CD4-positive, alpha-beta T cell treated with Interferon alpha-2 for 1 hour (primary cell): ENCODE measurements at regions not wholly inside any gene's neighbourhood (a gene's known extent, or its start where the extent isn't known, plus 50 kb on each side); places are given as distances from the start of the nearest gene placed in this dataset.
A peak's percentile ranks its signal among the peaks of the same experiment; 100 is the strongest.

Source experiments
- DNase-seq, 2 donors: peaks; one replicate each; pipeline ENCODE4 v3.0.0-alpha.2; 2020 to 2022

DNA sequence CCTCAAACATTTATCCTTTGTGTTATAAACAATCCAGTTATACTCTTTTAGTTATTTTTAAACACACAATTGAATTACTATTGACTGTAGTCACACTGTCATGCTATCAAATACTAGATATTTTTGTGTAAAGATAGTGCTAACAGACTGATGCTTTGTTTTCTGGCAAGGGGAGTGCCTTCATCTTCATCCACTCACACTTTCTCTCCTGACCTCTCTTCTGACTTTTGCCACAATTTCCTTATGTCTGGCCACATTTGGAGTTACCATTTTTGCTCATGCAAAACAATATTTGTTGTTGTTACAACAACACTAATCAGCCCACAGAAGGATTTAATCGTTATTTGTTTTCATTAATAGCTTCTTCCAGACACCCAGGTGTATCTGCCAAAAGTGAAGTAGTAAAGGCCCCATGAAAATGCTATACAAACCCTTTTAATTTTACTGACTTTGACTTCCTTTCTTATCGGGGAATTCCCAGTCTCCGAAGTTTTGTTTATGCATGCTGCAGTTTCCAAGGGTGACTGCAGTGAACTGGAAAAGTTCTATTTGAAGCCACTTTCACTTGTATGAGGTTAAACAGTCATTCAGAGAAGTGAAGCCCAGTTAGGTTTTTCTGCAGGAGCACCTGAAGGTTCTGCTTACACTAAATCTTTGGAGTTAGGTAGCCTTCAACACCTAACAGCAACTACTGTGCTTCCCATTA is 66.1 kb upstream of the FRY start:
- DNase-seq, result peak in 1 of 2 donors; percentile 18

DNA sequence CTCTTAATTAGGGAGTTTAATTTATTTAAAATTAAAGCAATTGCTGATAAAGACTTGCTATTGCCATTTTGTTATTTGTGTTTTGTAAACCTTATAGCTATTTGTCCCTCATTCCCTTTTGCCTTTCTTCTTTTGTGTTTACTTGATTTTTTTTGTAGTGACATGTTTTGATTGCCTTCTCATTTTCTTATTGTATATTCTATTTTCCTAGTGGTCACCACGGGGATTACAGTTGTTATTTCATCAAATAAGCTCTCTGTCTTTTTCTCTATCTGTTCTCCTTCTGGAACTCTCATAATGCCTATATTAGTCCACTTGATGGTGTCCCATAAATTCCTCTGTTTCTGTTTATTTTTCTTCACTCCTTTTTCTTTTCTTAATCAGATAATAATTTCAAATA is 64.4 kb upstream of the FRY start:
- DNase-seq, result no peak

DNA sequence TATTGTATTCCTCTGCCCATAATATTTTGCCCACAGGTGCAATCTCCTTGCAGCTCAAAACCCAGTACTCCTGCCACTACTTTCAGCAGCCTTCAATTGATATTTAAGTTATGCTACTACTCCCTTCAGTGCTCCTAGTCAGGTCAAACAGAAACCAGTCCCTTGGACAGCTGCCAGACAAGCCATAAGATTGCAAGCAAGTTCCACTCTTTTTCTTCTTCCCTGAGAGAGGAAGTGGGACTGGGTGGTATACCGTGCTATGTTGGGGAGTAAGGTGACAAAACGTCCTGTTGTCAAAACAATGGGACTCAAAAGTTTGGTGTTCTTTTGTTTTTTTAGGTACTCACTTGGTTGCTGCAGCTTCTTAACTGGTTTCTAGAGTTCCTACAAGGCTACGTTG is 63.1 kb upstream of the FRY start:
- peak; percentile 18 to 20 for DNase-seq

DNA sequence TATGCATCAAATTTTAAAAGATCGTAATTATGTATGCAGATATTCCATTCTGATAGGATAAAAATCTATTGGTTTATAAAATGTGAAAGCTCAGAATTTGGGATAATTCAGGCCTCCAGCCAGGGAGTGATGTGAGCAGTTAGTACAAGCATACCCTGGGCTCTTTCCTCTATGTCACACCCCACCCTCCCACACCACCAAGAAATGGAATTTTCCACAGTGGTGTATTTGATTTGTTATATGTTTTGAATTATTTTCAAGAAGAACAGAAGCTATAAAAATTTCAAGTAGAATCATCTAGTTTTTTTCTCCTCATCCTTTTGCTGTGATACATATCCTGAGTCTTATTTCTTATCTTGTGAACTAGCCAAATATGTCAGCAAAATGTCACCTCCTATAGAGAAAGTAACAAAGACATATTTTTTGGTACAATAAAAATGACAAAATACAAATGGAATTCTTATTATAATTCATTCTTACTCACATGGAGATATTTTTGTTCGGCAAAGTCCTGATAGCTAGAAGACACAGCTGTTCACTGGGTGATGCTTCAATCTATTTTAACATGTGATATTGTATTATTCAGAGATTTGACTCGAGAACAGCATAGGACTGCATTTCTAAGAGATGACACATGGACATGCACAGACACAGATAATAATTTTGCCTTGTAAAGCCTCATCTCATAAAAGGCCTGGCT is 61.2 kb upstream of the FRY start:
- DNase-seq, result no peak

DNA sequence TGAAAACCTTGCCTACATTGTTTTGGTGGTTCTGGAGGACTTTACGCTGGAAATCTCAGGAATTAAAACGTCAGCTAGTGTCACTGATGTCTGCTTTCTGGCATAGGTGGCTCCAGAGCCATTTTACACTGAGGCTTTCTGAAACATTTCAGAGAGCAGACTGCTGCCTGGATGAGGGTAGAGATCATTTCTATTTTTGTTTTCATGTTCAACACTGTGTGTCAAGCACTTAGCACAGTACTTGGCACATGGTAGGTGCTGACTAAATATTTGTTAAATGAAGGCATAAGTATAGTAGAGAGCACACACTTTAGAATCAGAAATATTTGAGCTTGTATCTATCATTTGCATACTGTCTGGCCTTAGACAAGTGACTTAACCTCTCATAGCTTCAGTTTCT is 59.1 kb upstream of the FRY start:
- DNase-seq, result no peak

DNA sequence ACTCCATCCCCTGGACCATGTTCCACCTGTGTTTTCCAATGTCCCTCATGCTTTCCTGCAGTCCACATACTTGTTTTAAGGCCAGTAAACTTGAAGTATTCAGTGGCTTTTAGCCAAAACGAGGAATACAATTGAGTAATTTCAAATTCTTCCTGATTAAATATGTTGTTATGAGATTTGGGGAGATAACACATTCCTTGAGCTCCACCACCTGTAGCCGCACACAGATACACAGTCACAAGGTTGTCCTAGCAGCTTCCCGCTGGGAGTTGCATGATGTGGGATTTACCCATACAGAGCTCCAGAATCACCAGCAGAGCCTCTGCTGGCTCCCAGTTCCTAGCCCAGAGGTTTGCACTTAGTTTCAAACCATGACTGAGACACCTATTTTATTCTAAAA is 53.6 kb upstream of the FRY start:
- DNase-seq, result no peak

DNA sequence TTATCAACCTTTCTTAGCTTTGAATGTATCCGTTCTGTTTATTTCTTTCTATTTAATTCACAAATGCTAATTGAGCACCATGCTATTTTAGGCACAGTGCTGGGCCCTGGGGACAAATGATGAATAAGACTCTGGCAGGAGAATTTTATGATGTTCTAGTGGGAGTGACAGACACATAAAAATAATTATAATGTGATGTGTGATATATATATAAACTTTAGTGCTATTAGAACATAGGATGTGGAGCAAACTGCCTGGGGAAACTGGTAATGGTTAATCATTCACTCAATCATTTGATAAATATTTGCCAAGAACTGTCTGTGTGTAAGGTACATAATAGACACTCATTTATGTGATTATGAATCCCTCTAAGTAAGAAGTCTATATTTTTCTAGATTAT is 50.7 kb upstream of the FRY start:
- DNase-seq, result no peak
